ENCODE measurements at regions not wholly inside any gene's neighbourhood (a gene's known extent, or its start where the extent isn't known, plus 50 kb on each side); places are given as distances from the start of the nearest gene placed in this dataset.
A peak's percentile ranks its signal among the peaks of the same experiment; 100 is the strongest.

GRCh38 chr9:108478431-108479332 lies 377.1 kb downstream of the ACTL7B start:
- Mint-ChIP-seq H3K4me3 (ENCODE audit: unreplicated experiment) (no peak overlapping the region), H3K4me1 (ENCODE audit: low read depth, unreplicated experiment) (peaks cover 20% of the 10 kb centered on the region), H3K27me3 (ENCODE audit: low read depth, unreplicated experiment) (peaks cover 11% of the 10 kb centered on the region), H3K27ac (ENCODE audit: unreplicated experiment) (peak overlapping the region; percentile 92), H3K36me3 (ENCODE audit: low read depth, unreplicated experiment) (no peaks in the 10 kb centered on the region), H3K9me3 (ENCODE audit: unreplicated experiment) (peaks cover 3% of the 10 kb centered on the region)
- peak overlapping the region; percentile 95 for H3K27ac ChIP-seq (ENCODE audit: low read depth, low read length)
- H2AFZ ChIP-seq (ENCODE audit: low read depth, low read length): peak overlapping the region; percentile 13
- TF ChIP-seq EZH2 (IDR thresholded peaks at IDR 0.05; ENCODE audit: insufficient read depth, low read length) (no peak), CTCF (IDR thresholded peaks at IDR 0.05; ENCODE audit: insufficient read depth, low read depth, low read length) (no peak)
- H4K20me1 ChIP-seq (ENCODE audit: insufficient read depth, low read length): no peaks in the 10 kb centered on the region
- peak overlapping the region; percentile 78 for H3K9ac ChIP-seq (ENCODE audit: low read length)
- no peaks in the 10 kb centered on the region for H3K36me3 ChIP-seq (ENCODE audit: insufficient read depth, low read length)
- FAIRE-seq (peak; percentile 52), DNase-seq (ENCODE audit: low read depth) (peak; percentile 98)
- peak overlapping the region; percentile 78 for H3K4me2 ChIP-seq (ENCODE audit: low read length)
- H3K4me3 ChIP-seq (ENCODE audit: insufficient read depth, low read depth, low read length): peak overlapping the region; percentile 43
- H3K27me3 ChIP-seq (ENCODE audit: insufficient read depth, low read length): no peaks in the 10 kb centered on the region
- H3K4me1 ChIP-seq (ENCODE audit: insufficient read depth, low read length): peaks cover 36% of the 10 kb centered on the region
- H3K79me2 ChIP-seq (ENCODE audit: insufficient read depth, low read length): no peaks in the 10 kb centered on the region
- H3K9me3 ChIP-seq (ENCODE audit: insufficient read depth, low read depth, low read length): no peaks in the 10 kb centered on the region

GRCh38 chr9:108477529-108478006 lies 378.2 kb downstream of the ACTL7B start:
- peaks cover under 1% of the 10 kb centered on the region for H3K27me3 Mint-ChIP-seq (ENCODE audit: low read depth, unreplicated experiment)
- H3K4me3 Mint-ChIP-seq (ENCODE audit: unreplicated experiment): no peak overlapping the region
- H3K27ac ChIP-seq (ENCODE audit: low read depth, low read length): peak overlapping the region; percentile 95
- H3K27ac Mint-ChIP-seq (ENCODE audit: unreplicated experiment): no peak overlapping the region
- DNase-seq (ENCODE audit: low read depth) (peak; percentile 83), FAIRE-seq (peak; percentile 72)
- peak overlapping the region; percentile 5 for H3K4me3 ChIP-seq (ENCODE audit: insufficient read depth, low read depth, low read length)
- H2AFZ ChIP-seq (ENCODE audit: low read depth, low read length): no peak overlapping the region
- H3K9me3 Mint-ChIP-seq (ENCODE audit: unreplicated experiment): no peaks in the 10 kb centered on the region
- H3K4me1 ChIP-seq (ENCODE audit: insufficient read depth, low read length): peaks cover 47% of the 10 kb centered on the region
- H3K9ac ChIP-seq (ENCODE audit: low read length): peak overlapping the region; percentile 78
- TF ChIP-seq EZH2 (IDR thresholded peaks at IDR 0.05; ENCODE audit: insufficient read depth, low read length) (no peak), CTCF (IDR thresholded peaks at IDR 0.05; ENCODE audit: insufficient read depth, low read depth, low read length) (no peak)
- no peaks in the 10 kb centered on the region for H3K79me2 ChIP-seq (ENCODE audit: insufficient read depth, low read length)
- H3K9me3 ChIP-seq (ENCODE audit: insufficient read depth, low read depth, low read length): no peaks in the 10 kb centered on the region
- no peaks in the 10 kb centered on the region for H4K20me1 ChIP-seq (ENCODE audit: insufficient read depth, low read length)
- no peaks in the 10 kb centered on the region for H3K36me3 ChIP-seq (ENCODE audit: insufficient read depth, low read length)
- no peaks in the 10 kb centered on the region for H3K36me3 Mint-ChIP-seq (ENCODE audit: low read depth, unreplicated experiment)
- peaks cover 28% of the 10 kb centered on the region for H3K4me1 Mint-ChIP-seq (ENCODE audit: low read depth, unreplicated experiment)
- H3K27me3 ChIP-seq (ENCODE audit: insufficient read depth, low read length): no peaks in the 10 kb centered on the region
- peak overlapping the region; percentile 78 for H3K4me2 ChIP-seq (ENCODE audit: low read length)

GRCh38 chr9:108476574-108476973 lies 379.2 kb downstream of the ACTL7B start:
- peak overlapping the region; percentile 24 for H3K27ac ChIP-seq (ENCODE audit: low read depth, low read length)
- peaks cover 48% of the 10 kb centered on the region for H3K4me1 ChIP-seq (ENCODE audit: insufficient read depth, low read length)
- H4K20me1 ChIP-seq (ENCODE audit: insufficient read depth, low read length): no peaks in the 10 kb centered on the region
- H3K27me3 Mint-ChIP-seq (ENCODE audit: low read depth, unreplicated experiment): no peaks in the 10 kb centered on the region
- no peaks in the 10 kb centered on the region for H3K27me3 ChIP-seq (ENCODE audit: insufficient read depth, low read length)
- H3K4me3 Mint-ChIP-seq (ENCODE audit: unreplicated experiment): no peak overlapping the region
- H3K4me3 ChIP-seq (ENCODE audit: insufficient read depth, low read depth, low read length): no peak overlapping the region
- TF ChIP-seq EZH2 (IDR thresholded peaks at IDR 0.05; ENCODE audit: insufficient read depth, low read length) (no peak), CTCF (IDR thresholded peaks at IDR 0.05; ENCODE audit: insufficient read depth, low read depth, low read length) (no peak)
- H3K9me3 ChIP-seq (ENCODE audit: insufficient read depth, low read depth, low read length): no peaks in the 10 kb centered on the region
- no peak overlapping the region for H3K9ac ChIP-seq (ENCODE audit: low read length)
- no peaks in the 10 kb centered on the region for H3K36me3 ChIP-seq (ENCODE audit: insufficient read depth, low read length)
- H3K79me2 ChIP-seq (ENCODE audit: insufficient read depth, low read length): no peaks in the 10 kb centered on the region
- no peaks in the 10 kb centered on the region for H3K36me3 Mint-ChIP-seq (ENCODE audit: low read depth, unreplicated experiment)
- H3K4me2 ChIP-seq (ENCODE audit: low read length): peak overlapping the region; percentile 78
- H3K9me3 Mint-ChIP-seq (ENCODE audit: unreplicated experiment): no peaks in the 10 kb centered on the region
- peaks cover 28% of the 10 kb centered on the region for H3K4me1 Mint-ChIP-seq (ENCODE audit: low read depth, unreplicated experiment)
- DNase-seq (ENCODE audit: low read depth) (peak; percentile 36), FAIRE-seq (no peak)
- no peak overlapping the region for H3K27ac Mint-ChIP-seq (ENCODE audit: unreplicated experiment)
- H2AFZ ChIP-seq (ENCODE audit: low read depth, low read length): no peak overlapping the region

All from astrocyte (in vitro differentiated cells and primary cell).